CD14-positive monocyte (primary cell): ENCODE measurements at regions not wholly inside any gene's neighbourhood (a gene's known extent, or its start where the extent isn't known, plus 50 kb on each side); places are given as distances from the start of the nearest gene placed in this dataset.

Experiments used
- DNase-seq, 3 donors: peaks; one replicate each; pipeline ENCODE4 v3.0.0-alpha.2; 2011 to 2022
- H2AFZ ChIP-seq: 2 replicates; pipeline ENCODE4 v1.6.0; 2012; ENCODE audit warnings: mild to moderate bottlenecking, low read depth, low read length, inconsistent platforms; ENCODE audit not compliant: insufficient read depth, poor library complexity, severe bottlenecking
- H3K27ac ChIP-seq, 2 donors: 1 replicate in 1 of 2; 2 replicates in 1 of 2; pipeline ENCODE4 v1.5.1; 2012 to 2013; ENCODE audit warnings: low read length in 2 of 2, control low read depth in 1 of 2, inconsistent platforms in 1 of 2, low read depth in 1 of 2, mild to moderate bottlenecking in 1 of 2
- H3K27me3 ChIP-seq, 2 donors: one replicate each; pipeline versions ENCODE4 v1.6.0 to v1.6.1; 2011 to 2013; ENCODE audit warnings: low read length in 2 of 2; ENCODE audit not compliant: control insufficient read depth in 2 of 2, insufficient read depth in 2 of 2
- H3K36me3 ChIP-seq, 2 donors: replicated peaks in 1 of 2; 1 replicate in 1 of 2; 2 replicates in 1 of 2; pipeline versions ENCODE4 v1.5.1 to v1.6.1; 2012 to 2013; ENCODE audit warnings: low read length in 2 of 2, control low read depth in 1 of 2, inconsistent platforms in 1 of 2, mild to moderate bottlenecking in 1 of 2; ENCODE audit not compliant: insufficient read depth in 2 of 2, control insufficient read depth in 1 of 2
- H3K4me1 ChIP-seq, 2 donors: 1 replicate in 1 of 2; 2 replicates in 1 of 2; pipeline versions ENCODE4 v1.5.1 to v1.6.1; 2012 to 2013; ENCODE audit warnings: low read length in 2 of 2, control low read depth in 1 of 2, inconsistent platforms in 1 of 2, mild to moderate bottlenecking in 1 of 2, moderate library complexity in 1 of 2; ENCODE audit not compliant: insufficient read depth in 2 of 2, control insufficient read depth in 1 of 2
- H3K4me2 ChIP-seq: replicated peaks from 2 replicates; pipeline ENCODE3; 2012; ENCODE audit warnings: low read length, moderate library complexity, mild to moderate bottlenecking; ENCODE audit not compliant: poor library complexity, severe bottlenecking; ENCODE audit errors: extremely low read depth
- H3K4me3 ChIP-seq, 3 experiments: fragments of 200-600 bp in 1 of 3; sonication (generic) in 1 of 3; replicated peaks in 1 of 3; 1 replicate in 2 of 3; 2 replicates in 1 of 3; pipeline ENCODE4 v1.5.1; 2011 to 2013; ENCODE audit warnings: low read length in 3 of 3, mild to moderate bottlenecking in 3 of 3, control low read depth in 2 of 3, low read depth in 2 of 3, inconsistent platforms in 1 of 3, moderate library complexity in 1 of 3
- H3K79me2 ChIP-seq: 2 replicates; pipeline ENCODE4 v1.6.0; 2012; ENCODE audit warnings: mild to moderate bottlenecking, control low read depth, inconsistent platforms, low read length, moderate library complexity; ENCODE audit not compliant: insufficient read depth
- H3K9ac ChIP-seq: 2 replicates; pipeline ENCODE4 v1.6.0; 2017; ENCODE audit warnings: low read length, mild to moderate bottlenecking; ENCODE audit not compliant: insufficient read depth, poor library complexity, severe bottlenecking
- H3K9me3 ChIP-seq, 2 donors: replicated peaks in 1 of 2; 1 replicate in 1 of 2; 2 replicates in 1 of 2; pipeline versions ENCODE4 v1.5.1 to v1.6.1; 2012 to 2013; ENCODE audit warnings: low read length in 2 of 2, control low read depth in 1 of 2; ENCODE audit not compliant: control insufficient read depth in 1 of 2, insufficient read depth in 1 of 2
- H4K20me1 ChIP-seq: 2 replicates; pipeline ENCODE4 v1.6.0; 2012; ENCODE audit warnings: mild to moderate bottlenecking, low read length, control low read depth, moderate library complexity; ENCODE audit not compliant: insufficient read depth
- H3K27ac Mint-ChIP-seq, 7 donors: one replicate each; pipeline ENCODE4 v1.8.0; 2020; ENCODE audit warnings: mild to moderate bottlenecking in 7 of 7, mixed read lengths in 7 of 7, moderate library complexity in 6 of 7, inconsistent platforms in 2 of 7
- H3K27me3 Mint-ChIP-seq, 3 donors: one replicate each; pipeline ENCODE4 v1.8.0; 2021 to 2022; ENCODE audit warnings: low read depth in 3 of 3, mild to moderate bottlenecking in 3 of 3, mixed read lengths in 3 of 3, moderate library complexity in 3 of 3, inconsistent platforms in 1 of 3
- H3K36me3 Mint-ChIP-seq, 2 donors: one replicate each; pipeline ENCODE4 v1.8.0; 2020; ENCODE audit warnings: mixed read lengths in 2 of 2, inconsistent platforms in 1 of 2, mild to moderate bottlenecking in 1 of 2
- H3K4me1 Mint-ChIP-seq: one replicate; pipeline ENCODE4 v1.8.0; 2020; ENCODE audit warnings: mild to moderate bottlenecking, mixed read lengths
- H3K4me3 Mint-ChIP-seq, 2 donors: one replicate each; pipeline ENCODE4 v1.8.0; 2020; ENCODE audit warnings: mild to moderate bottlenecking in 2 of 2, mixed read lengths in 2 of 2, moderate library complexity in 1 of 2
- H3K9me3 Mint-ChIP-seq, 7 donors: one replicate each; pipeline ENCODE4 v1.8.0; 2020 to 2022; ENCODE audit warnings: mixed read lengths in 7 of 7, mild to moderate bottlenecking in 6 of 7, moderate library complexity in 6 of 7, inconsistent platforms in 2 of 7
- WGBS: methylation state at CpG from one replicate; pipeline ENCODE4 v1.1.5; 2013; ENCODE audit warnings: missing lambda C conversion rate; ENCODE audit not compliant: insufficient coverage; 5-methylcytosine and 5-hydroxymethylcytosine counted together
- intact Hi-C, 2 donors: fragments of 100-400 bp; cut with micrococcal nuclease; formaldehyde crosslinking; loops; one replicate each; pipeline versions ENCODE4 v1.15.0 to v1.15.1; 2023
- TF ChIP-seq, protein P1 (sequence below): fragments of 200-600 bp; IDR thresholded peaks from one replicate; pipeline ENCODE4 v1.8.0; 2022; ENCODE audit warnings: antibody characterized with exemption, mild to moderate bottlenecking

DNA sequence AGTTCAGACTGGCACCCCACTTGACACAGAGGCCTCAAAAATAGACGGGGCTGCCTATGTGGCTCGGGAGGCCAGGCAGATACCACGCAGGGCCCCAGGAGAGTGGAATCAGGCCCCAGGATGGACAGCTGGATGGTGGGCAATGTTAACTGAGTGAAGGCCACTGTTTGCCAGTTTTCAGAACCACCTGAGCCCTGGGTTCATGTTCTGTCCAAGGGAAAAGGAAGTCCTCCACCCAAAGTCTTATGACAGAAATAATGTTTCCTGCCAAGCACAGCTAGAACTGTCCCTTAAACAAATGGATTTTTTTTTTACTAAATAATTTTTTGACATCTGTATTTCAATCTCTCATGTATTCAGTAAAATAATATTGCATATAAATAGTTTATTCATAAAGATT, 228.4 kb downstream of the KLF13 start:
- H3K79me2 ChIP-seq = no peaks in the 10 kb centered on the region
- intact Hi-C loops = no loop called here
- no peak overlapping the region for H3K9ac ChIP-seq
- Mint-ChIP-seq H3K27me3 (peaks cover 2 to 4% (median 3%) of the 10 kb centered on the region in 3 donors), H3K27ac (no peak overlapping the region), H3K9me3 (peaks cover 0 to 9% (median 2%) of the 10 kb centered on the region in 7 donors), H3K4me1 (no peaks in the 10 kb centered on the region), H3K36me3 (no peaks in the 10 kb centered on the region), H3K4me3 (no peak overlapping the region)
- H3K36me3 ChIP-seq = no peaks in the 10 kb centered on the region
- H3K4me1 ChIP-seq = no peaks in the 10 kb centered on the region
- 100% methylated on average over 1 of the region's 3 CpGs for WGBS
- H2AFZ ChIP-seq = no peak overlapping the region
- no peaks in the 10 kb centered on the region for H4K20me1 ChIP-seq
- no peak for DNase-seq
- no peak overlapping the region for H3K4me3 ChIP-seq
- no peaks in the 10 kb centered on the region for H3K27me3 ChIP-seq
- no peak overlapping the region for H3K27ac ChIP-seq
- TF ChIP-seq, protein P1, sequence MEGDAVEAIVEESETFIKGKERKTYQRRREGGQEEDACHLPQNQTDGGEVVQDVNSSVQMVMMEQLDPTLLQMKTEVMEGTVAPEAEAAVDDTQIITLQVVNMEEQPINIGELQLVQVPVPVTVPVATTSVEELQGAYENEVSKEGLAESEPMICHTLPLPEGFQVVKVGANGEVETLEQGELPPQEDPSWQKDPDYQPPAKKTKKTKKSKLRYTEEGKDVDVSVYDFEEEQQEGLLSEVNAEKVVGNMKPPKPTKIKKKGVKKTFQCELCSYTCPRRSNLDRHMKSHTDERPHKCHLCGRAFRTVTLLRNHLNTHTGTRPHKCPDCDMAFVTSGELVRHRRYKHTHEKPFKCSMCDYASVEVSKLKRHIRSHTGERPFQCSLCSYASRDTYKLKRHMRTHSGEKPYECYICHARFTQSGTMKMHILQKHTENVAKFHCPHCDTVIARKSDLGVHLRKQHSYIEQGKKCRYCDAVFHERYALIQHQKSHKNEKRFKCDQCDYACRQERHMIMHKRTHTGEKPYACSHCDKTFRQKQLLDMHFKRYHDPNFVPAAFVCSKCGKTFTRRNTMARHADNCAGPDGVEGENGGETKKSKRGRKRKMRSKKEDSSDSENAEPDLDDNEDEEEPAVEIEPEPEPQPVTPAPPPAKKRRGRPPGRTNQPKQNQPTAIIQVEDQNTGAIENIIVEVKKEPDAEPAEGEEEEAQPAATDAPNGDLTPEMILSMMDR = no peak
- no peak overlapping the region for H3K4me2 ChIP-seq
- H3K9me3 ChIP-seq = no peaks in the 10 kb centered on the region

DNA sequence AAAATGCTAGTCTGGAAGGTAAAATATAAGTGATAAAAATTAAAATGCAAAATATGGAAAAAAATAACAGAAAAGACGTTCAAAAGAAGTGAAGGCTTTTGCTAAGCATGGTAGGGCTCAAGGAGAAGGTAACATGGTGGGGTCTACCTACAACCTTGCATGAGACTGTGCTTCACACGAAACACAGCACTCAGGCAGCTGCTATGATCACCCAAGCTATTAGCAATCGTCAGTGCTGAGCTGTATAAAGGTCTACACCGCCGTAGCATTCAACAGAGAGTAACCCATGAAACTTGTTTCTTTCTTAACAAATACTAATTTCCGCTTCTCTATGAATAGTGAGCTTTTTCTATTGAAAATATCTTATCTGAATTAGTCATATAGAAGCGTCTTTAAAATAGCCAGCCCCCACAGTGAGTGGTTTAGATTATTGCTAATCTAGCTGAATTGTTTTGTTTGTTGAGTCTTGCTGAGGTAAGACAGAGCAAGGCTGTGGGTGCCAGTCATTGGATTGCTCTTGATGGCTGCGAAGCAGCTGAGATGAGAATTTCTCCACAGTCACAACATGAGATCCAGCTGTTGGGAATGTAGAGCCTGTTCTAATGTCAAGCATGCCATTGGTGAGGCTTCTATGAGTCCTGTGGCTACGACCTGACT, 230.0 kb downstream of the KLF13 start:
- no peaks in the 10 kb centered on the region for H3K9me3 ChIP-seq
- no peaks in the 10 kb centered on the region for H3K36me3 ChIP-seq
- intact Hi-C loops = no loop called here
- no peak overlapping the region for H3K4me3 ChIP-seq
- H4K20me1 ChIP-seq = no peaks in the 10 kb centered on the region
- H3K27me3 ChIP-seq = no peaks in the 10 kb centered on the region
- no peaks in the 10 kb centered on the region for H3K4me1 ChIP-seq
- TF ChIP-seq, protein P1 = no peak
- H3K79me2 ChIP-seq = no peaks in the 10 kb centered on the region
- peaks cover 2 to 4% (median 3%) of the 10 kb centered on the region in 3 donors for H3K27me3 Mint-ChIP-seq
- no peak overlapping the region for H3K27ac ChIP-seq
- H2AFZ ChIP-seq = no peak overlapping the region
- H3K27ac Mint-ChIP-seq = no peak overlapping the region
- peaks cover 0 to 9% (median 2%) of the 10 kb centered on the region in 7 donors for H3K9me3 Mint-ChIP-seq
- no peak overlapping the region for H3K4me3 Mint-ChIP-seq
- DNase-seq = no peak
- H3K4me1 Mint-ChIP-seq = no peaks in the 10 kb centered on the region
- no peaks in the 10 kb centered on the region for H3K36me3 Mint-ChIP-seq
- H3K9ac ChIP-seq = no peak overlapping the region
- no peak overlapping the region for H3K4me2 ChIP-seq
- 94% methylated on average over 4 of the region's 9 CpGs for WGBS
